Upper lobe of right lung (tissue), 1 donor: ENCODE measurements at regions not wholly inside any gene's neighbourhood (a gene's known extent, or its start where the extent isn't known, plus 50 kb on each side); places are given as distances from the start of the nearest gene placed in this dataset.

Experiments used
- ATAC-seq: fragments of 200-7000 bp; cut with Tn5 transposase; one replicate; pipeline ENCODE4 v1.9.1; 2020; ENCODE audit warnings: mild to moderate bottlenecking, moderate library complexity
- DNase-seq: peaks from one replicate; pipeline ENCODE4 v3.0.0-alpha.2; 2020
- H3K27ac ChIP-seq: fragments of 200-600 bp; one replicate; pipeline ENCODE4 v1.8.0; 2022
- H3K27me3 ChIP-seq: fragments of 200-600 bp; one replicate; pipeline ENCODE4 v1.8.0; 2022; ENCODE audit warnings: mild to moderate bottlenecking
- H3K36me3 ChIP-seq: fragments of 200-600 bp; one replicate; pipeline ENCODE4 v1.8.0; 2022
- H3K4me1 ChIP-seq: fragments of 200-600 bp; one replicate; pipeline ENCODE4 v1.8.0; 2022
- H3K4me3 ChIP-seq: fragments of 200-600 bp; one replicate; pipeline ENCODE4 v1.8.0; 2022; ENCODE audit warnings: mild to moderate bottlenecking
- H3K9me3 ChIP-seq: fragments of 200-600 bp; one replicate; pipeline ENCODE4 v1.8.0; 2022
- intact Hi-C: fragments of 100-400 bp; cut with DNase I; formaldehyde crosslinking; loops from one replicate; pipeline ENCODE4 v1.11.0; 2022
- TF ChIP-seq, protein P1 (sequence below): fragments of 200-600 bp; IDR thresholded peaks from one replicate; pipeline ENCODE4 v1.8.0; 2022; ENCODE audit warnings: antibody characterized with exemption
- donor health status: DM: no; HTN: yes; CAD: no; lungs with severe emphysema.

DNA sequence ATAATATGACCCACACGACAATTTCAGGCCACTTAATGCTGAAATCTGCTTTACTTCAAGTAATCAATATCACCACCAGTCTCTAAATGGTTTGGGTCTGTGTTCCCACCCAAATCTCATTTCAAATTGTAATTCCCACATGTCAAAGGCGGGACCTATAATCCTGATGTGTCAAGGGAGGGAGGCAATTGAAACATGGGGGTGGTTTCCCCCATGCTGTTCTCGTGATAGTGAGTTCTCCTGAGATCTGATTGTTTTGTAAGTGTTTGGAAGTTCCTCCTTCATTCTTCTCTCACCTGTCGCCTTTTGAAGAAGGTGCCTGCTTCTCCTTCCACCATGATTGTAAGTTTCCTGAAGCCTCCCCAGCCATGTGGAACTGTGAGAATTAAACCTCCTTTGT is 178.4 kb downstream of the CRPPA start:
- Histone ChIP-seq H3K27ac (no peak overlapping the region), H3K36me3 (no peaks in the 10 kb centered on the region), H3K9me3 (no peaks in the 10 kb centered on the region), H3K27me3 (no peaks in the 10 kb centered on the region), H3K4me1 (no peaks in the 10 kb centered on the region), H3K4me3 (no peak overlapping the region)
- DNase-seq (no peak), ATAC-seq (no peak)
- intact Hi-C loops, result no loop called here
- TF ChIP-seq, protein P1, sequence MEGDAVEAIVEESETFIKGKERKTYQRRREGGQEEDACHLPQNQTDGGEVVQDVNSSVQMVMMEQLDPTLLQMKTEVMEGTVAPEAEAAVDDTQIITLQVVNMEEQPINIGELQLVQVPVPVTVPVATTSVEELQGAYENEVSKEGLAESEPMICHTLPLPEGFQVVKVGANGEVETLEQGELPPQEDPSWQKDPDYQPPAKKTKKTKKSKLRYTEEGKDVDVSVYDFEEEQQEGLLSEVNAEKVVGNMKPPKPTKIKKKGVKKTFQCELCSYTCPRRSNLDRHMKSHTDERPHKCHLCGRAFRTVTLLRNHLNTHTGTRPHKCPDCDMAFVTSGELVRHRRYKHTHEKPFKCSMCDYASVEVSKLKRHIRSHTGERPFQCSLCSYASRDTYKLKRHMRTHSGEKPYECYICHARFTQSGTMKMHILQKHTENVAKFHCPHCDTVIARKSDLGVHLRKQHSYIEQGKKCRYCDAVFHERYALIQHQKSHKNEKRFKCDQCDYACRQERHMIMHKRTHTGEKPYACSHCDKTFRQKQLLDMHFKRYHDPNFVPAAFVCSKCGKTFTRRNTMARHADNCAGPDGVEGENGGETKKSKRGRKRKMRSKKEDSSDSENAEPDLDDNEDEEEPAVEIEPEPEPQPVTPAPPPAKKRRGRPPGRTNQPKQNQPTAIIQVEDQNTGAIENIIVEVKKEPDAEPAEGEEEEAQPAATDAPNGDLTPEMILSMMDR, result no peak

- Histone ChIP-seq H3K27ac (no peak overlapping the region), H3K4me1 (no peaks in the 10 kb centered on the region), H3K4me3 (no peak overlapping the region), H3K9me3 (no peaks in the 10 kb centered on the region), H3K36me3 (no peaks in the 10 kb centered on the region), H3K27me3 (no peaks in the 10 kb centered on the region)
- TF ChIP-seq, protein P1, result no peak
- DNase-seq (no peak), ATAC-seq (no peak)
- intact Hi-C loops, result no loop called here
Measured at GRCh38 chr7:16241017-16241416, 180.3 kb downstream of the CRPPA start.

- TF ChIP-seq, protein P1, result no peak
- no peaks in the 10 kb centered on the region for H3K36me3 ChIP-seq
Measured at GRCh38 chr7:16236381-16236780, 185.0 kb downstream of the CRPPA start.

DNA sequence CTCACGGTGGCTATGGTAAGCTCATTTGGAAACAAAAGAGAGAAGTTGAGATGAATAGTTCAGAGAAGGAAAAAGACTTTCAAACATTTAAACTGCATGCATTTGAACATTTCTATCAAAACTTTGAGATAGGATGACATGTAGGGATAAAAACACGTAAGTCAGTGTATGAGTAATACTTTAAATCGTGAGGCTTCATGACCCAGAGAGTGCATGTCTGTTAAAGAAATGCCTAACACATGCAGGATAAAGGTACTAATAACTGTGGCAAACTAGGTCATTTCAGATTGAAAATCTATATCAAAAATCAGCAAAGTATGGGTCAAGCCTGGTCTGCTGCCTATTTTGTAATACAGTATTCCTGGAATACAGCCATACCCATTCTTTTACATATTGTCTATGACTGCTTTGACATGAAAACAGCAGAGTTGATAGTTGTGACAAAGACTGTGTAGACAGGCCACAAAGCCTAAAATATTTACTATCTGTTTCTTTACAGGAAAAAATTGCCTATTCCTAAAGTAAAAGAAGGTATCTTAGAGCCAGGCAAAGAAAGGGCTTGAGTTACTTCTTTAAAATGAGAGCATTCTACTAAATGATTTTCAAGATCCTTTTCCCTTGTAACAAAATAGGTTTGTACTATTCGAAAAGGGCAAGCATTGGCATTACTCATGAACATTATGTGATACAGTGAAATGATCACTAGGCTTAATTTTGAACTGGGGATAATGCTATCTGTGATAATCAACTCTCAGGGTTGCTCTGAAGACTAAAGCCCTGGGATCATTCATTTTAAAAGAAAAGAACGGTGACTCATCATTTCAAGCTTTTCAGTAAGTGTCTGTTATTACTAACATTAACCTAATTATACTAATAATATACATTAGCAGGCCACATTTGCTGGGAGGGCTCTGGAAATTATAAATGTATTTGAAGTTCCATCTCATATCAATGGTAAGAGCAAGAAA is 185.9 kb downstream of the CRPPA start:
- Histone ChIP-seq H3K27ac (no peak overlapping the region), H3K4me1 (no peaks in the 10 kb centered on the region), H3K36me3 (no peaks in the 10 kb centered on the region), H3K4me3 (no peak overlapping the region), H3K27me3 (no peaks in the 10 kb centered on the region), H3K9me3 (peaks cover 4% of the 10 kb centered on the region)
- DNase-seq (no peak), ATAC-seq (no peak)
- TF ChIP-seq, protein P1, result no peak
- intact Hi-C loops, result no loop called here

More at GRCh38 chr7:16236381-16236780, 185.0 kb downstream of the CRPPA start:
- Histone ChIP-seq H3K27ac (no peak overlapping the region), H3K4me1 (no peaks in the 10 kb centered on the region), H3K9me3 (no peaks in the 10 kb centered on the region), H3K27me3 (no peaks in the 10 kb centered on the region), H3K4me3 (no peak overlapping the region)
- no peak for DNase-seq
- no peak for ATAC-seq
- intact Hi-C loops, result no loop called here

DNA sequence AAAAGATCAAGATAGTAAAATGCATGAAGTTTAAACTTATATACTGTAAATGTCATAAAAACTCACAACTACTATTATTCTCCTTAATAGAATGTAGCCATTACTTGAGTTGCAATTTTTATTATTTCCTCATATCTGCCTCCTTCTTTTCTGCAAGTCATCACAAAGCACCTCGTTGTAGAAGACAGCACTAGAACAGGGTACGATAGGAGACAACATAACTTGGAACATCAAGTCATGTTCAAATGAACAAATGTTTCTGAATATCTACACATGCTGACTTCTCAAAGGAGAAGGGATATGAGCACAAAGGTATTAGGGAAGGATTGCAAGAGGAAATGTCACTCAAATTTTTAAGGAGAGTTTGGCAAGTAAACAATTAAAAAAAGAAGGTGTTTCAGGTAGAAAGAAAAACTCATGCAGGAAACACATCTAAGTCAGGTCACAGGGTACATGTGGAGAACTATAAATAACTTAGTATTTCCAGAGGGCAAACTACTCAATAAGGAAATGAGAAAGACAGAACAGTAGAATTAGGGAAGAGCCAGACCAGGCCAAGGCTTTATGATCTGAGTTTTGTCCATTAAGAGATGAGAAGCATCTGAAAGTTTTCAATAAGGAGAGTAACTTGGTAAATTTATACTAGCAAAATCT is 186.7 kb downstream of the CRPPA start:
- no peaks in the 10 kb centered on the region for H3K27me3 ChIP-seq
- no peak for ATAC-seq
- H3K9me3 ChIP-seq, result peaks cover 12% of the 10 kb centered on the region
- H3K4me1 ChIP-seq, result no peaks in the 10 kb centered on the region
- intact Hi-C loops, result no loop called here
- no peak overlapping the region for H3K4me3 ChIP-seq
- TF ChIP-seq, protein P1, result no peak
- H3K36me3 ChIP-seq, result no peaks in the 10 kb centered on the region
- no peak for DNase-seq
- H3K27ac ChIP-seq, result no peak overlapping the region
